H1 (cell line): ENCODE measurements at regions not wholly inside any gene's neighbourhood (a gene's known extent, or its start where the extent isn't known, plus 50 kb on each side); places are given as distances from the start of the nearest gene placed in this dataset.

Source experiments
- BCL11A ChIP-seq, 2 experiments: IDR thresholded peaks; one replicate each; pipeline ENCODE4 v1.6.1; 2011; ENCODE audit warnings: low read depth in 2 of 2, low read length in 2 of 2, mild to moderate bottlenecking in 2 of 2
- GTF2F1 ChIP-seq: IDR thresholded peaks from 2 replicates; pipeline ENCODE4 v1.6.1; 2012; ENCODE audit warnings: low read depth, low read length, improper control_type of control experiment, borderline replicate concordance
- RBBP5 ChIP-seq: IDR thresholded peaks from 2 replicates; pipeline ENCODE4 v1.7.1; 2012; ENCODE audit warnings: low read depth, mild to moderate bottlenecking, inconsistent platforms, low read length, moderate library complexity, borderline replicate concordance

- TF ChIP-seq GTF2F1 (no peak), BCL11A (IDR thresholded peaks at IDR 0.05; ENCODE audit: low read depth in 2 of 2, low read length in 2 of 2) (no peak), RBBP5 (no peak)
Observed at GRCh38 chr10:70976063-70976695, 87.8 kb upstream of the PCBD1 start (continued).
